Neural cell (in vitro differentiated cells): ENCODE measurements at regions not wholly inside any gene's neighbourhood (a gene's known extent, or its start where the extent isn't known, plus 50 kb on each side); places are given as distances from the start of the nearest gene placed in this dataset.

Source experiments
- H2AFZ ChIP-seq: fragments of 200-600, 300-800 bp; sonication (generic), shearing (Covaris generic); 2 replicates; pipeline ENCODE4 v1.6.0; 2014; ENCODE audit warnings: low read depth, mild to moderate bottlenecking, antibody characterized with exemption, low read length, moderate library complexity
- H3F3A ChIP-seq: fragments of 200-600 bp; shearing (Covaris generic); 2 replicates; pipeline ENCODE4 v1.6.1; 2016; ENCODE audit warnings: mild to moderate bottlenecking, moderate library complexity, mixed read lengths, antibody characterized with exemption, low read length; ENCODE audit not compliant: insufficient read depth, poor library complexity, severe bottlenecking
- H3K27ac ChIP-seq: fragments of 200-600, 300-800 bp; sonication (generic), shearing (Covaris generic); 2 replicates; pipeline ENCODE4 v1.5.1; 2014; ENCODE audit warnings: mild to moderate bottlenecking, low read length, moderate library complexity
- H3K27me3 ChIP-seq: fragments of 300-800, 200-600 bp; sonication (generic), shearing (Covaris generic); 2 replicates; pipeline ENCODE4 v1.6.0; 2014; ENCODE audit warnings: mild to moderate bottlenecking, low read depth, low read length, moderate library complexity; ENCODE audit not compliant: insufficient read depth
- H3K36me3 ChIP-seq: fragments of 300-800, 200-600 bp; sonication (generic), shearing (Covaris generic); 2 replicates; pipeline ENCODE4 v1.5.1; 2014; ENCODE audit warnings: mild to moderate bottlenecking, antibody characterized with exemption, low read length, moderate library complexity; ENCODE audit not compliant: insufficient read depth
- H3K4me2 ChIP-seq: fragments of 300-800, 200-600 bp; sonication (generic), shearing (Covaris generic); 2 replicates; pipeline ENCODE4 v1.6.0; 2014; ENCODE audit warnings: mild to moderate bottlenecking, low read length
- H3K4me3 ChIP-seq: fragments of 300-800, 200-600 bp; sonication (generic), shearing (Covaris generic); 2 replicates; pipeline ENCODE4 v1.5.1; 2014; ENCODE audit warnings: mild to moderate bottlenecking, low read length, moderate library complexity
- H3K79me2 ChIP-seq: fragments of 200-600 bp; shearing (Covaris generic); replicated peaks from 2 replicates; pipeline ENCODE4 v1.6.0; 2014; ENCODE audit warnings: mild to moderate bottlenecking, low read length, moderate library complexity; ENCODE audit not compliant: insufficient read depth
- H3K9ac ChIP-seq: fragments of 300-800, 200-600 bp; sonication (generic), shearing (Covaris generic); 2 replicates; pipeline ENCODE4 v1.6.1; 2016; ENCODE audit warnings: mild to moderate bottlenecking, low read length, mixed read lengths
- H3K9me2 ChIP-seq: fragments of 200-600 bp; shearing (Covaris generic); 2 replicates; pipeline ENCODE4 v1.6.1; 2016; ENCODE audit warnings: mild to moderate bottlenecking, low read length, mixed read lengths; ENCODE audit not compliant: insufficient read depth
- H3K9me3 ChIP-seq: fragments of 200-600, 300-800 bp; sonication (generic), shearing (Covaris generic); 2 replicates; pipeline ENCODE4 v1.6.1; 2016; ENCODE audit warnings: mild to moderate bottlenecking, mixed run types, low read length, moderate library complexity, mixed read lengths
- H4K20me1 ChIP-seq: fragments of 200-600 bp; shearing (Covaris generic); 2 replicates; pipeline ENCODE4 v1.6.1; 2016; ENCODE audit warnings: mild to moderate bottlenecking, mixed run types; ENCODE audit not compliant: insufficient read depth
- EP300 ChIP-seq: fragments of 450-650 bp; conservative IDR thresholded peaks from 2 replicates; pipeline ENCODE4 v1.6.1; 2014; ENCODE audit warnings: antibody characterized with exemption, mild to moderate bottlenecking, moderate library complexity; ENCODE audit not compliant: poor library complexity, severe bottlenecking
- EZH2 ChIP-seq: fragments of 200-600, 300-800 bp; shearing (Covaris generic), sonication (generic); IDR thresholded peaks from 2 replicates; pipeline ENCODE4 v1.6.1; 2014; ENCODE audit warnings: antibody characterized with exemption, low read length, borderline replicate concordance, mild to moderate bottlenecking; ENCODE audit not compliant: insufficient read depth, poor library complexity, severe bottlenecking
- MXI1 ChIP-seq: fragments of 450-650 bp; conservative IDR thresholded peaks from 2 replicates; pipeline ENCODE4 v1.6.1; 2014; ENCODE audit warnings: antibody characterized with exemption, mild to moderate bottlenecking; ENCODE audit not compliant: poor library complexity, severe bottlenecking
- POLR2AphosphoS5 ChIP-seq: IDR thresholded peaks from 2 replicates; pipeline ENCODE4 v1.6.1; 2012
- RAD21 ChIP-seq: fragments of 450-650 bp; conservative IDR thresholded peaks from 2 replicates; pipeline ENCODE4 v1.6.1; 2014; ENCODE audit warnings: antibody characterized with exemption, mild to moderate bottlenecking, moderate library complexity
- SMC3 ChIP-seq: fragments of 450-650 bp; conservative IDR thresholded peaks from 2 replicates; pipeline ENCODE4 v1.6.1; 2014; ENCODE audit warnings: antibody characterized with exemption, mild to moderate bottlenecking, moderate library complexity; ENCODE audit not compliant: poor library complexity
- TAF1 ChIP-seq: IDR thresholded peaks from 2 replicates; pipeline ENCODE4 v1.6.1; 2012; ENCODE audit warnings: low read depth
- TF ChIP-seq, protein P1 (sequence below): IDR thresholded peaks from 2 replicates; pipeline ENCODE4 v1.6.1; 2012; ENCODE audit warnings: borderline replicate concordance
- TF ChIP-seq, protein P2 (sequence below): fragments of 450-650 bp; IDR thresholded peaks from 2 replicates; pipeline ENCODE4 v1.5.1; 2014; ENCODE audit warnings: antibody characterized with exemption, mild to moderate bottlenecking, moderate library complexity; ENCODE audit not compliant: poor library complexity, severe bottlenecking

DNA sequence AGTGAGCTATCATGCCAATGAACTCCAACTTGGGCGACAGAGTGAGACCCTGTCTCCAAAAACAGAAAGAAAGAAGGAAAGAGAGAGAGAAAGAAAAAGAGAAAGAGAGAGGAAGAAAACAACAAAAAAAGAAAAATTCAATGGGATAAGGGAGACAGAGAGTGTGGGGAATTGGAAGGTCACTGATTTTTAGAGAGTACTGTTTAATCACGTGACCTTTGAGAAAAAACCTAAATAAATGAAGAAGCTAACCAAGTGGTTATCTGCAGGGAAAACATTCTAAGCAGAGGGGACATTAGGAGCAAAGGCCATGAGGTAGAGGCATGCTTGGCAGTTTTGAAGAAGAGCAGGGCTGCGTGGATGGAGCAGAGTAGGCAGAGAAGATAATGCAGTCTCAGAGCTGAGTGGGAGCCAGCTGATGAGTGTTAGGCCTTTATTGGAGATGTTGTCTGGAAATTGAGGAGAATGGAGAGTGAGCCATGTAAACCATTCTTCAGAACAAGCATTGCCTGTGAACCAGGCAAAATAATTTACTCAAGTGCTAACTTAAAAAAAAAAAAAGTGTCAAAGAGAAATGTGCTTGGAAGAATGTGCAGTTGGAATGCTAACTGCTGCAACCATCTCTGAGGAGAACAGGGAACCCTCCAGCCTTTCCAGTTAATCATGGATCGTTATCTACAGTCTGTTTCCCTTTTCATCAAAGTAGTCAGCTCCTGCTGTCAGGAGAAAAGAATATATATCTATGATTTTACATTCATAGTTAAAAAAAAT lies 377.3 kb upstream of the SEMA6D start:
- H3K9ac ChIP-seq: no peak overlapping the region
- no peaks in the 10 kb centered on the region for H3K27me3 ChIP-seq
- no peak overlapping the region for H2AFZ ChIP-seq
- H3K79me2 ChIP-seq: no peaks in the 10 kb centered on the region
- peaks cover 4% of the 10 kb centered on the region for H4K20me1 ChIP-seq
- no peaks in the 10 kb centered on the region for H3F3A ChIP-seq
- no peaks in the 10 kb centered on the region for H3K9me3 ChIP-seq
- H3K27ac ChIP-seq: peak overlapping the region; percentile 34
- H3K9me2 ChIP-seq: no peaks in the 10 kb centered on the region
- TF ChIP-seq RAD21: no peak
- no peak for TF ChIP-seq SMC3
- no peak for TF ChIP-seq POLR2AphosphoS5
- no peak for TF ChIP-seq MXI1
- no peaks in the 10 kb centered on the region for H3K36me3 ChIP-seq
- H3K4me3 ChIP-seq: no peak overlapping the region
- H3K4me2 ChIP-seq: no peak overlapping the region

DNA sequence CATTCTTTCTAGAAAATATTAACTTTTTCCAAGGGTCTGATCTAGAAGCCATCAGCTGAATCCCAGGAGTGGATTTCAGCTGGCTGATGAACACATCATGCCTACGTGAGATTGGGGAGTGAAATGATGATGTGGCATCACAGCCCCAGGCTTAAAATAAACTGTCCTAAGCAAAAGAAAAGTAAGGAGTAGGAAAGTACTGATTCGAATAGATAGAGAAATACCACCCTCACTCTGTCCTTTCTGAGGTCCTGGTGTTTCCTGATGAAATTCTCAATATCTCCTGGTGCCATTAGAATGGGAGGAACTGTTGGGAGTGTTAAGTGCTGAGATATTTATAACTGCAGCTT lies 376.8 kb upstream of the SEMA6D start:
- no peaks in the 10 kb centered on the region for H3K9me2 ChIP-seq
- H3K9me3 ChIP-seq: no peaks in the 10 kb centered on the region
- peaks cover 4% of the 10 kb centered on the region for H4K20me1 ChIP-seq
- TF ChIP-seq, protein P1, sequence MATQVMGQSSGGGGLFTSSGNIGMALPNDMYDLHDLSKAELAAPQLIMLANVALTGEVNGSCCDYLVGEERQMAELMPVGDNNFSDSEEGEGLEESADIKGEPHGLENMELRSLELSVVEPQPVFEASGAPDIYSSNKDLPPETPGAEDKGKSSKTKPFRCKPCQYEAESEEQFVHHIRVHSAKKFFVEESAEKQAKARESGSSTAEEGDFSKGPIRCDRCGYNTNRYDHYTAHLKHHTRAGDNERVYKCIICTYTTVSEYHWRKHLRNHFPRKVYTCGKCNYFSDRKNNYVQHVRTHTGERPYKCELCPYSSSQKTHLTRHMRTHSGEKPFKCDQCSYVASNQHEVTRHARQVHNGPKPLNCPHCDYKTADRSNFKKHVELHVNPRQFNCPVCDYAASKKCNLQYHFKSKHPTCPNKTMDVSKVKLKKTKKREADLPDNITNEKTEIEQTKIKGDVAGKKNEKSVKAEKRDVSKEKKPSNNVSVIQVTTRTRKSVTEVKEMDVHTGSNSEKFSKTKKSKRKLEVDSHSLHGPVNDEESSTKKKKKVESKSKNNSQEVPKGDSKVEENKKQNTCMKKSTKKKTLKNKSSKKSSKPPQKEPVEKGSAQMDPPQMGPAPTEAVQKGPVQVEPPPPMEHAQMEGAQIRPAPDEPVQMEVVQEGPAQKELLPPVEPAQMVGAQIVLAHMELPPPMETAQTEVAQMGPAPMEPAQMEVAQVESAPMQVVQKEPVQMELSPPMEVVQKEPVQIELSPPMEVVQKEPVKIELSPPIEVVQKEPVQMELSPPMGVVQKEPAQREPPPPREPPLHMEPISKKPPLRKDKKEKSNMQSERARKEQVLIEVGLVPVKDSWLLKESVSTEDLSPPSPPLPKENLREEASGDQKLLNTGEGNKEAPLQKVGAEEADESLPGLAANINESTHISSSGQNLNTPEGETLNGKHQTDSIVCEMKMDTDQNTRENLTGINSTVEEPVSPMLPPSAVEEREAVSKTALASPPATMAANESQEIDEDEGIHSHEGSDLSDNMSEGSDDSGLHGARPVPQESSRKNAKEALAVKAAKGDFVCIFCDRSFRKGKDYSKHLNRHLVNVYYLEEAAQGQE: no peak
- TF ChIP-seq MXI1 (no peak), EZH2 (no peak), RAD21 (no peak), SMC3 (no peak), POLR2AphosphoS5 (no peak), EP300 (no peak), TAF1 (no peak)
- TF ChIP-seq, protein P2, sequence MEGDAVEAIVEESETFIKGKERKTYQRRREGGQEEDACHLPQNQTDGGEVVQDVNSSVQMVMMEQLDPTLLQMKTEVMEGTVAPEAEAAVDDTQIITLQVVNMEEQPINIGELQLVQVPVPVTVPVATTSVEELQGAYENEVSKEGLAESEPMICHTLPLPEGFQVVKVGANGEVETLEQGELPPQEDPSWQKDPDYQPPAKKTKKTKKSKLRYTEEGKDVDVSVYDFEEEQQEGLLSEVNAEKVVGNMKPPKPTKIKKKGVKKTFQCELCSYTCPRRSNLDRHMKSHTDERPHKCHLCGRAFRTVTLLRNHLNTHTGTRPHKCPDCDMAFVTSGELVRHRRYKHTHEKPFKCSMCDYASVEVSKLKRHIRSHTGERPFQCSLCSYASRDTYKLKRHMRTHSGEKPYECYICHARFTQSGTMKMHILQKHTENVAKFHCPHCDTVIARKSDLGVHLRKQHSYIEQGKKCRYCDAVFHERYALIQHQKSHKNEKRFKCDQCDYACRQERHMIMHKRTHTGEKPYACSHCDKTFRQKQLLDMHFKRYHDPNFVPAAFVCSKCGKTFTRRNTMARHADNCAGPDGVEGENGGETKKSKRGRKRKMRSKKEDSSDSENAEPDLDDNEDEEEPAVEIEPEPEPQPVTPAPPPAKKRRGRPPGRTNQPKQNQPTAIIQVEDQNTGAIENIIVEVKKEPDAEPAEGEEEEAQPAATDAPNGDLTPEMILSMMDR: no peak
- no peak overlapping the region for H3K4me3 ChIP-seq
- H3K79me2 ChIP-seq: no peaks in the 10 kb centered on the region
- no peak overlapping the region for H2AFZ ChIP-seq
- no peaks in the 10 kb centered on the region for H3K27me3 ChIP-seq
- peak overlapping the region; percentile 34 for H3K27ac ChIP-seq
- H3K36me3 ChIP-seq: no peaks in the 10 kb centered on the region
- H3F3A ChIP-seq: no peaks in the 10 kb centered on the region
- H3K9ac ChIP-seq: no peak overlapping the region
- no peak overlapping the region for H3K4me2 ChIP-seq
